ENCODE measurements at regions not wholly inside any gene's neighbourhood (a gene's known extent, or its start where the extent isn't known, plus 50 kb on each side); places are given as distances from the start of the nearest gene placed in this dataset.
"Not testable (repeated sequence)": the region's sequence is repeated elsewhere in the genome, so short reads cannot be mapped to it uniquely, and the experiment has no call there.

GRCh38 chr20:33908336-33908735, 85.4 kb upstream of the RALY start:
- ATAC-seq, result no peak
- intact Hi-C loops (cut with micrococcal nuclease), result no loop called here
- no peak for DNase-seq

GRCh38 chr20:33908868-33909267, 84.8 kb upstream of the RALY start:
- intact Hi-C loops (cut with micrococcal nuclease), result no loop called here
- ATAC-seq (no peak), DNase-seq (no peak)

GRCh38 chr20:33909331-33909921, 84.3 kb upstream of the RALY start:
- intact Hi-C loops (cut with micrococcal nuclease), result no loop called here
- peak; percentile 47 for ATAC-seq
- DNase-seq, result no peak

GRCh38 chr20:33910056-33910455, 83.7 kb upstream of the RALY start:
- intact Hi-C loops (cut with micrococcal nuclease), result no loop called here
- no peak for DNase-seq
- peak; percentile 28 for ATAC-seq

- intact Hi-C loops (cut with micrococcal nuclease), result no loop called here
- DNase-seq (no peak), ATAC-seq (no peak)
These were observed 83.0 kb upstream of the RALY start for GRCh38 chr20:33910529-33911327.

- no peak for DNase-seq
- no peak for ATAC-seq
- intact Hi-C loops (cut with micrococcal nuclease), result no loop called here
These were observed 78.8 kb upstream of the RALY start for GRCh38 chr20:33914919-33915318.

DNA sequence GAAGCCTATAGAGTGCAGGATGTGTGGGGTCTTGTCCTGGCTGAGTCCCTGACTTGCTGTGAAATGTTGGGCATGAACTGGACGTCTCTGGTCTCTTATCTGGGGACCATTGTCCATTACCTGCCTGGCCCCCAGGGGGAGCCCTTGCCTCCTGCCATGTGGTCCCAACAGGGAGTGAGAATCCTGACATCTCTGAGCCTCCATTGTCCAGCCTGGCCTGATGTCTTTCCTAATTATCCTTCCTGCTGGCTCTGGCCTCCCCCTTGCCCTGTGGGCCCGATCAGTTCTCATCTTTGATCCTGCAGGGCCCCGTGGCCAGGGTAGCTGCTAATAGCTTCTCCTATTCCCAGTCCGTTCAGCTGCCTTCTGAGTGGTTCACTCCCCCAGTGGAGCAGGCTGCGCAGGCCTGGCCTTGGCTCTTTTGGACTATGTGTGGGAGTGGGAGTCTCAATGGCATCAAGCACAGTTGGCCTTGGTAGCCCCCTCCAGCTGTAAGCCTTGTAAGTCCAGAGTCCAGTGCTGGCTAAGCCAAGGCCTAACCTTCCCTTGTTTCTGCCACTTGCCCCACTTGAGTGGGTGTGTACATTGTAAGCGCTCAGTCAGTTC, 77.9 kb upstream of the RALY start:
- DNase-seq (peak; percentile 67), ATAC-seq (peak; percentile 27)
- intact Hi-C loops (cut with micrococcal nuclease), result no loop called here

- intact Hi-C loops (cut with micrococcal nuclease), result no loop called here
- DNase-seq (no peak), ATAC-seq (no peak)
These were observed 76.9 kb upstream of the RALY start for GRCh38 chr20:33916768-33917167.

GRCh38 chr20:33917831-33918525, 75.7 kb upstream of the RALY start:
- intact Hi-C loops (cut with micrococcal nuclease), result no loop called here
- DNase-seq, result no peak
- ATAC-seq, result peak; percentile 33

DNA sequence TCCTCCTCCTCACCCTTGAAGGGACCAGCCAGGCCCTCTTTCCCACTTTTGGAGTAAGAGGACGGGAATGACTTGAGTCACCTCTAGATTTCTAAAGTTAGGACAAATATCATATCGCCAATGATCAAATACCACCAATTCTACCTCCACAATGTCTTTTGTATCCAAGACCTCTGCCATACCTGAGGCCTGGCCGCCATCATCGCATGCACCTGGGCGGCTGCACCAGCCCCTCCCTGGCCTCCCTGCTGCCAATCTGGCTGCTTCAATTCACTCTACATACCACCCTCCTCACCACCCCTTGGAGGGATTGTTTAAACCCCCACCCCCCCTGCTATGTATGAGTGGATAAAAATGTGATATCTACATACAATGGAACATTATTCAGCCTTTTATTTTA, 75.0 kb upstream of the RALY start:
- ATAC-seq, result no peak
- no peak for DNase-seq
- intact Hi-C loops (cut with micrococcal nuclease), result no loop called here

DNA sequence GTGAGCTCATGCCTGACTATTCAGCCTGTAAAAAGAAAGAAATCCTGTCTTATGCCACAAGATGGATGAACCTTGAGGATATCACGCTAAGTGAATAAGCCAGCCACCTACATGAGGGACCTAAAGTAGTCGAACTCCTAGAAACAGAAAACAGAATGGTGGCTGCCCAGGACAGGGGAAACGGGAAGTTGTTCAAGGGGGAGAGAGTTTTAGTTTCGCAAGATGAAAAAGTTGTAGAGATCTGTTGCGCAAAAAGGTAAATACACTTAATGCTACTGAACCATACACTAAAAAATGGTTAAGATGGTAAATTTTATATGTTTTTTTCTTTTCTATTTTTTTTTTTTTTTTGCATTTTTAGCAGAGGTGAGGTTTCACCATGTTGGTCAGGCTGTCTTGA, 74.1 kb upstream of the RALY start:
- no peak for DNase-seq
- no peak for ATAC-seq
- intact Hi-C loops (cut with micrococcal nuclease), result no loop called here

DNA sequence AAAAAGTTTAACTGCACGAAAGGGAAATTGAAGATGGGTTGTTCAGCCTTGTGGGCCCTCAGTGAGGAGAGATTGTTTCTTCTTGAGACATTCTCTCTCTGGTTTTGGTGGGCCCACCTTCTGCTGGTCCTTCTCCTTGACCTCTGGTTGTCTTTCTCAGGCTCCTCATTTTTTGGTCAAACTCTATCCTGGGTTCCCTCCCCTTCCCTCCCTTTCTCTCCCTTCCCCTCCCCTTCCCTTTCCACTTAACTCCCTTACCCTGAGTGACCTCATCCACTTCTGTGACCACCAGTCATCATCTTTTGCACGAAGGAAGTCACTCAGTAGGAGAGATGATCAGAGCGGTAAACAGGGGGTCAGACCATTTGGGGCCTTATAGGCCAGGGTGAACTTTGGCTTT, 71.5 kb upstream of the RALY start:
- intact Hi-C loops (cut with micrococcal nuclease), result no loop called here
- ATAC-seq (no peak), DNase-seq (no peak)

- no peak for DNase-seq
- intact Hi-C loops (cut with micrococcal nuclease), result no loop called here
- ATAC-seq, result no peak
These were observed 70.0 kb upstream of the RALY start for GRCh38 chr20:33923740-33924139.

DNA sequence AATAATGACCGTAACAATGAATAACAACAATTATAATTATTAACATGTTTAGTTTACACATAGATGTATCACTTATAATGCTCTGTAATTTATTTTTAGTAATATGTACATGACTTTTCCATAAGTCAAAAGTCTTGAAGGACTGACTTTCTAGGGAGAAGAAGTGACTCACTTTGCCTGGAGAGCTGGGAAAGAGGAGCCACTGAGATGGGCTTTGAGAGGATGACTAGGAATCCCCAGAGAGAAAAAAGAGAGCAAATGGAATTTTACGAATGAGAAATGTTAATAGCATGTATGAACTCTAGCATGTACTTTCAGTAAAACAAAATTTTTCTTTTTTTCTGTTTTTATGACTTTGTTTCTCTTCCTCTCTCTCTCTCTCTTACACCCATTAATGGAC, 67.8 kb upstream of the RALY start:
- ATAC-seq, result no peak
- intact Hi-C loops (cut with micrococcal nuclease), result no loop called here
- no peak for DNase-seq

GRCh38 chr20:33926425-33926824, 67.3 kb upstream of the RALY start:
- intact Hi-C loops (cut with micrococcal nuclease), result no loop called here
- DNase-seq (no peak), ATAC-seq (no peak)

- intact Hi-C loops (cut with micrococcal nuclease), result no loop called here
- DNase-seq (no peak), ATAC-seq (no peak)
These were observed 66.0 kb upstream of the RALY start for GRCh38 chr20:33927724-33928123.

DNA sequence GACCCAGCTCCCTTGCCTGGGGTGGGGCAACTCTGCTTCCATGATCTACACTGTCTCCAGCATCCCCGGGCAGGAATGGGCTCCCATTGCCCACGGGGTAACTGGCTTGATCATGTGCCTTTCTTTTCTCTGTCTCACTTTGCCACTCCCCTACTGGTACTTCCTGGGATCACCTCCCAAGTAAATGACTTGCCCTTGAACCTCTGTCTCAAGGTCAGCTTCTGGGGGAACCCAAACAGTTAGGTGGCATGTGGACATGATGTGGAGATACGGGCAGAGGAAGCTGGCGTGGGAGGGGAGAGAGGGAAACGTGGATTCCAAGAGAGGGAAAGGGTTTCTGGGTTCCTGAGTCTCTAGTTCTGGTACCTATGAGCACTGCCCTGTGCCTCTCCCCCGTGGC, 63.8 kb upstream of the RALY start:
- no peak for DNase-seq
- intact Hi-C loops (cut with micrococcal nuclease), result no loop called here
- no peak for ATAC-seq

- intact Hi-C loops (cut with micrococcal nuclease), result loop anchor here (2.0 kb wide), 1 partner anchor 135 kb away; no protein-coding TSS in a partner anchor
- ATAC-seq (peak; percentile 97), DNase-seq (peak; percentile 69)
These were observed 60.2 kb upstream of the RALY start for GRCh38 chr20:33933469-33933909.

GRCh38 chr20:33936656-33937055, 57.1 kb upstream of the RALY start:
- DNase-seq (no peak), ATAC-seq (no peak)
- intact Hi-C loops (cut with micrococcal nuclease), result no loop called here

DNA sequence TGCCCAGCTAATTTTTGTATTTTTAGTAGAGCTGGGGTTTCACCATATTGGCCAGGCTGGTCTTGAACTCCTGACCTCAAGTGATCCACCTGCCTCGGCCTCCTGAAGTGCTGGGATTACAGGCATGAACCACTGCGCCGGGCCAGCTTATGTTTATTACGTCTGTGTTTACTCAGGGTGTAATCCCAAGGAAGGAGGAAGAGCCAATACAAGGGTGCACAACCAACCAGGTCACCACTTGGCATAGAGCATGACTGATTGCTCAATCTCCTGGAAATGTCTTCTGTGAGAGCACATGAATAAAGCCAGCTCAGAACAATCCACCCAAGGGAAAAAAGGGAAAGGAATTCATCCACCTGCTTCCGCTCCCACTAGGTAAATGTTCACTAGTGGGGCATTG, 54.7 kb upstream of the RALY start:
- not testable (repeated sequence) for DNase-seq
- ATAC-seq, result peak; percentile 40

More for the DNA sequence above, 54.7 kb upstream of the RALY start:
- intact Hi-C loops (cut with micrococcal nuclease), result not testable (repeated sequence)
